ENCODE measurements at regions not wholly inside any gene's neighbourhood (a gene's known extent, or its start where the extent isn't known, plus 50 kb on each side); places are given as distances from the start of the nearest gene placed in this dataset.
"Not testable (repeated sequence)": the region's sequence is repeated elsewhere in the genome, so short reads cannot be mapped to it uniquely, and the experiment has no call there.

- no peak overlapping the region for H3K9ac ChIP-seq (ENCODE audit: low read length)
- H3K27me3 ChIP-seq (ENCODE audit: low read length), result no peaks in the 10 kb centered on the region
- H2AFZ ChIP-seq (ENCODE audit: low read depth, low read length, severe bottlenecking), result no peak overlapping the region
- no peaks in the 10 kb centered on the region for H3K9me2 ChIP-seq (replicated peaks; ENCODE audit: insufficient read depth, low read length)
- no peak for TF ChIP-seq EZH2phosphoT487 (conservative IDR thresholded peaks at IDR 0.05; ENCODE audit: low read length)
- no peak overlapping the region for H3K4me3 ChIP-seq (ENCODE audit: insufficient read depth, low read length, poor library complexity, severe bottlenecking)
- H3K9me3 ChIP-seq (ENCODE audit: insufficient read depth, low read length), result no peaks in the 10 kb centered on the region
- no peaks in the 10 kb centered on the region for H3F3A ChIP-seq (ENCODE audit: insufficient read depth)
- no peak overlapping the region for H3K27ac ChIP-seq (ENCODE audit: low read depth, low read length)
- no peak overlapping the region for H3K4me2 ChIP-seq (ENCODE audit: low read depth, low read length, poor library complexity, severe bottlenecking)
- H3K79me2 ChIP-seq (ENCODE audit: insufficient read depth, low read length), result no peaks in the 10 kb centered on the region
- no peaks in the 10 kb centered on the region for H3K36me3 ChIP-seq (ENCODE audit: low read length)
- no peaks in the 10 kb centered on the region for H4K20me1 ChIP-seq (ENCODE audit: low read depth, low read length)
These were observed 125.9 kb downstream of the EBLN2 start for GRCh38 chr3:73187328-73187727.

GRCh38 chr3:73188707-73189106, 127.2 kb downstream of the EBLN2 start:
- H3K9ac ChIP-seq (ENCODE audit: low read length), result no peak overlapping the region
- no peaks in the 10 kb centered on the region for H3K27me3 ChIP-seq (ENCODE audit: low read length)
- H3K27ac ChIP-seq (ENCODE audit: low read depth, low read length), result no peak overlapping the region
- no peak overlapping the region for H3K4me3 ChIP-seq (ENCODE audit: insufficient read depth, low read length, poor library complexity, severe bottlenecking)
- H2AFZ ChIP-seq (ENCODE audit: low read depth, low read length, severe bottlenecking), result no peak overlapping the region
- no peaks in the 10 kb centered on the region for H3K79me2 ChIP-seq (ENCODE audit: insufficient read depth, low read length)
- TF ChIP-seq CTCF (IDR thresholded peaks at IDR 0.05; ENCODE audit: insufficient read depth, low read length, poor library complexity, severe bottlenecking) (no peak), EZH2phosphoT487 (conservative IDR thresholded peaks at IDR 0.05; ENCODE audit: low read length) (no peak)
- no peaks in the 10 kb centered on the region for H3F3A ChIP-seq (ENCODE audit: insufficient read depth)
- H3K36me3 ChIP-seq (ENCODE audit: low read length), result no peaks in the 10 kb centered on the region
- no peaks in the 10 kb centered on the region for H3K9me2 ChIP-seq (replicated peaks; ENCODE audit: insufficient read depth, low read length)
- no peak overlapping the region for H3K4me2 ChIP-seq (ENCODE audit: low read depth, low read length, poor library complexity, severe bottlenecking)
- H3K9me3 ChIP-seq (ENCODE audit: insufficient read depth, low read length), result no peaks in the 10 kb centered on the region
- no peaks in the 10 kb centered on the region for H4K20me1 ChIP-seq (ENCODE audit: low read depth, low read length)

- Histone ChIP-seq H3K27ac (ENCODE audit: low read depth, low read length) (no peak overlapping the region), H3K9ac (ENCODE audit: low read length) (no peak overlapping the region), H3F3A (ENCODE audit: insufficient read depth) (no peaks in the 10 kb centered on the region), H3K36me3 (ENCODE audit: low read length) (no peaks in the 10 kb centered on the region), H3K27me3 (ENCODE audit: low read length) (no peaks in the 10 kb centered on the region), H3K4me2 (ENCODE audit: low read depth, low read length, poor library complexity, severe bottlenecking) (no peak overlapping the region), H3K4me3 (ENCODE audit: insufficient read depth, low read length, poor library complexity, severe bottlenecking) (no peak overlapping the region), H4K20me1 (ENCODE audit: low read depth, low read length) (no peaks in the 10 kb centered on the region), H3K79me2 (ENCODE audit: insufficient read depth, low read length) (no peaks in the 10 kb centered on the region), H2AFZ (ENCODE audit: low read depth, low read length, severe bottlenecking) (no peak overlapping the region), H3K9me2 (replicated peaks; ENCODE audit: insufficient read depth, low read length) (no peaks in the 10 kb centered on the region), H3K9me3 (ENCODE audit: insufficient read depth, low read length) (no peaks in the 10 kb centered on the region)
- TF ChIP-seq EZH2phosphoT487 (conservative IDR thresholded peaks at IDR 0.05; ENCODE audit: low read length), result no peak
- peak; percentile 24 for TF ChIP-seq CTCF (IDR thresholded peaks at IDR 0.05; ENCODE audit: insufficient read depth, low read length, poor library complexity, severe bottlenecking)
These were observed 130.7 kb downstream of the EBLN2 start for GRCh38 chr3:73192036-73192738.

- not testable (repeated sequence) for H3K36me3 ChIP-seq (ENCODE audit: low read length); H3K79me2 ChIP-seq (ENCODE audit: insufficient read depth, low read length); H3K27me3 ChIP-seq (ENCODE audit: low read length); H3K9me2 ChIP-seq (replicated peaks; ENCODE audit: insufficient read depth, low read length); H3K9ac ChIP-seq (ENCODE audit: low read length); H2AFZ ChIP-seq (ENCODE audit: low read depth, low read length, severe bottlenecking); H3K4me3 ChIP-seq (ENCODE audit: insufficient read depth, low read length, poor library complexity, severe bottlenecking); H4K20me1 ChIP-seq (ENCODE audit: low read depth, low read length); H3K9me3 ChIP-seq (ENCODE audit: insufficient read depth, low read length); H3K27ac ChIP-seq (ENCODE audit: low read depth, low read length); H3F3A ChIP-seq (ENCODE audit: insufficient read depth); H3K4me2 ChIP-seq (ENCODE audit: low read depth, low read length, poor library complexity, severe bottlenecking)
These were observed 132.5 kb downstream of the EBLN2 start for GRCh38 chr3:73193943-73194342.
